ENCODE measurements at regions not wholly inside any gene's neighbourhood (a gene's known extent, or its start where the extent isn't known, plus 50 kb on each side); places are given as distances from the start of the nearest gene placed in this dataset.

- no peak overlapping the region for H3K4me3 ChIP-seq (ENCODE audit: low read length)
- H3F3A ChIP-seq (ENCODE audit: insufficient read depth, low read length, poor library complexity, severe bottlenecking), result no peaks in the 10 kb centered on the region
- no peaks in the 10 kb centered on the region for H3K79me2 ChIP-seq (replicated peaks; ENCODE audit: insufficient read depth, low read length)
- no peak overlapping the region for H2AFZ ChIP-seq (ENCODE audit: low read depth, low read length)
- H3K27me3 ChIP-seq (ENCODE audit: insufficient read depth, low read depth, low read length), result no peaks in the 10 kb centered on the region
- H3K9me2 ChIP-seq (ENCODE audit: insufficient read depth, low read length), result no peaks in the 10 kb centered on the region
- no peak overlapping the region for H3K9ac ChIP-seq (ENCODE audit: low read length)
- no peaks in the 10 kb centered on the region for H3K9me3 ChIP-seq (ENCODE audit: low read length)
- H3K4me2 ChIP-seq (ENCODE audit: low read length), result no peak overlapping the region
- H3K36me3 ChIP-seq (ENCODE audit: insufficient read depth, low read length), result no peaks in the 10 kb centered on the region
- no peak overlapping the region for H3K27ac ChIP-seq (ENCODE audit: low read length)
- no peak for TF ChIP-seq EZH2 (IDR thresholded peaks at IDR 0.05; ENCODE audit: borderline replicate concordance, insufficient read depth, low read length, poor library complexity, severe bottlenecking)
- TF ChIP-seq CTCF (IDR thresholded peaks at IDR 0.05; ENCODE audit: poor library complexity, severe bottlenecking), result no peak
- TF ChIP-seq POLR2AphosphoS5 (IDR thresholded peaks at IDR 0.05), result no peak
- TF ChIP-seq RAD21 (conservative IDR thresholded peaks at IDR 0.05), result no peak
- no peak for TF ChIP-seq MXI1 (conservative IDR thresholded peaks at IDR 0.05; ENCODE audit: poor library complexity, severe bottlenecking)
- no peak for TF ChIP-seq TAF1 (IDR thresholded peaks at IDR 0.05; ENCODE audit: low read depth)
- TF ChIP-seq REST (IDR thresholded peaks at IDR 0.05; ENCODE audit: borderline replicate concordance), result no peak
- TF ChIP-seq SMC3 (conservative IDR thresholded peaks at IDR 0.05; ENCODE audit: poor library complexity), result no peak
- no peak for TF ChIP-seq EP300 (conservative IDR thresholded peaks at IDR 0.05; ENCODE audit: poor library complexity, severe bottlenecking)
- H4K20me1 ChIP-seq (ENCODE audit: insufficient read depth), result no peaks in the 10 kb centered on the region
Observed at GRCh38 chr15:26103002-26103404, 239.9 kb upstream of the ATP10A start.

GRCh38 chr15:26102365-26102764 lies 239.2 kb upstream of the ATP10A start:
- no peak overlapping the region for H2AFZ ChIP-seq (ENCODE audit: low read depth, low read length)
- TF ChIP-seq EZH2 (IDR thresholded peaks at IDR 0.05; ENCODE audit: borderline replicate concordance, insufficient read depth, low read length, poor library complexity, severe bottlenecking) (no peak), REST (IDR thresholded peaks at IDR 0.05; ENCODE audit: borderline replicate concordance) (no peak), POLR2AphosphoS5 (IDR thresholded peaks at IDR 0.05) (no peak), SMC3 (conservative IDR thresholded peaks at IDR 0.05; ENCODE audit: poor library complexity) (no peak), TAF1 (IDR thresholded peaks at IDR 0.05; ENCODE audit: low read depth) (no peak), EP300 (conservative IDR thresholded peaks at IDR 0.05; ENCODE audit: poor library complexity, severe bottlenecking) (no peak), MXI1 (conservative IDR thresholded peaks at IDR 0.05; ENCODE audit: poor library complexity, severe bottlenecking) (no peak), CTCF (IDR thresholded peaks at IDR 0.05; ENCODE audit: poor library complexity, severe bottlenecking) (no peak), RAD21 (conservative IDR thresholded peaks at IDR 0.05) (no peak)
- no peaks in the 10 kb centered on the region for H3F3A ChIP-seq (ENCODE audit: insufficient read depth, low read length, poor library complexity, severe bottlenecking)
- H3K4me3 ChIP-seq (ENCODE audit: low read length), result no peak overlapping the region
- no peaks in the 10 kb centered on the region for H3K9me3 ChIP-seq (ENCODE audit: low read length)
- H3K9me2 ChIP-seq (ENCODE audit: insufficient read depth, low read length), result no peaks in the 10 kb centered on the region
- no peaks in the 10 kb centered on the region for H3K79me2 ChIP-seq (replicated peaks; ENCODE audit: insufficient read depth, low read length)
- no peak overlapping the region for H3K4me2 ChIP-seq (ENCODE audit: low read length)
- no peaks in the 10 kb centered on the region for H3K36me3 ChIP-seq (ENCODE audit: insufficient read depth, low read length)
- H3K27me3 ChIP-seq (ENCODE audit: insufficient read depth, low read depth, low read length), result no peaks in the 10 kb centered on the region
- H3K27ac ChIP-seq (ENCODE audit: low read length), result no peak overlapping the region
- no peaks in the 10 kb centered on the region for H4K20me1 ChIP-seq (ENCODE audit: insufficient read depth)
- H3K9ac ChIP-seq (ENCODE audit: low read length), result no peak overlapping the region

All from neural cell (in vitro differentiated cells).